Breast epithelium (tissue), 3 donors: ENCODE measurements at regions not wholly inside any gene's neighbourhood (a gene's known extent, or its start where the extent isn't known, plus 50 kb on each side); places are given as distances from the start of the nearest gene placed in this dataset.

Source experiments
- CTCF ChIP-seq, 3 donors: fragments of 450-650 bp; IDR thresholded peaks; one replicate each; pipeline ENCODE4 v1.5.1; 2016 to 2017; ENCODE audit warnings: antibody characterized with exemption in 3 of 3, mild to moderate bottlenecking in 3 of 3, moderate library complexity in 3 of 3
- POLR2A ChIP-seq: fragments of 450-650 bp; IDR thresholded peaks from one replicate; pipeline ENCODE4 v1.6.1; 2016; ENCODE audit warnings: antibody characterized with exemption, mild to moderate bottlenecking, moderate library complexity

GRCh38 chr19:31995546-31995945, 349.9 kb upstream of the ZNF507 start:
- TF ChIP-seq POLR2A (no peak), CTCF (IDR thresholded peaks at IDR 0.05) (no peak)
